Tibial artery (tissue), 4 donors: ENCODE measurements at regions not wholly inside any gene's neighbourhood (a gene's known extent, or its start where the extent isn't known, plus 50 kb on each side); places are given as distances from the start of the nearest gene placed in this dataset.

Experiments
- DNase-seq, 2 donors: peaks; one replicate each; pipeline ENCODE4 v3.0.0-alpha.2; 2019
- H3K27ac ChIP-seq, 2 donors: fragments of 200-600 bp; sonication (generic) in 1 of 2; 1 replicate in 1 of 2; 2 replicates in 1 of 2; pipeline ENCODE4 v1.5.1; 2018 to 2019; ENCODE audit warnings: mild to moderate bottlenecking in 1 of 2
- H3K27me3 ChIP-seq, 2 donors: fragments of 200-600 bp; sonication (generic) in 1 of 2; one replicate each; pipeline versions ENCODE4 v1.5.1 to v1.6.0; 2016 to 2019
- H3K36me3 ChIP-seq, 3 donors: fragments of 200-600 bp; sonication (generic) in 2 of 3; one replicate each; pipeline ENCODE4 v1.5.1; 2016 to 2019; ENCODE audit warnings: mild to moderate bottlenecking in 2 of 3
- H3K4me1 ChIP-seq, 4 donors: fragments of 200-600 bp; sonication (generic) in 2 of 4; 1 replicate in 3 of 4; 2 replicates in 1 of 4; pipeline ENCODE4 v1.5.1; 2016 to 2019
- H3K4me3 ChIP-seq, 2 donors: fragments of 200-600 bp; sonication (generic) in 1 of 2; 1 replicate in 1 of 2; 2 replicates in 1 of 2; pipeline ENCODE4 v1.5.1; 2018 to 2019; ENCODE audit warnings: mild to moderate bottlenecking in 2 of 2
- H3K9me3 ChIP-seq, 3 donors: fragments of 200-600 bp; sonication (generic) in 1 of 3; one replicate each; pipeline ENCODE4 v1.5.1; 2016 to 2019
- intact Hi-C: fragments of 100-400 bp; cut with DNase I; formaldehyde crosslinking; loops from one replicate; pipeline ENCODE4 v1.15.0; 2023; ENCODE audit warnings: low total_unique reads
- TF ChIP-seq, protein P1 (sequence below), 2 experiments: fragments of 200-600 bp in 1 of 2; fragments of 450-650 bp in 1 of 2; IDR thresholded peaks; one replicate each; pipeline ENCODE4 v1.5.1; 2017 to 2019; ENCODE audit warnings: antibody characterized with exemption in 2 of 2, mild to moderate bottlenecking in 1 of 2, moderate library complexity in 1 of 2

DNA sequence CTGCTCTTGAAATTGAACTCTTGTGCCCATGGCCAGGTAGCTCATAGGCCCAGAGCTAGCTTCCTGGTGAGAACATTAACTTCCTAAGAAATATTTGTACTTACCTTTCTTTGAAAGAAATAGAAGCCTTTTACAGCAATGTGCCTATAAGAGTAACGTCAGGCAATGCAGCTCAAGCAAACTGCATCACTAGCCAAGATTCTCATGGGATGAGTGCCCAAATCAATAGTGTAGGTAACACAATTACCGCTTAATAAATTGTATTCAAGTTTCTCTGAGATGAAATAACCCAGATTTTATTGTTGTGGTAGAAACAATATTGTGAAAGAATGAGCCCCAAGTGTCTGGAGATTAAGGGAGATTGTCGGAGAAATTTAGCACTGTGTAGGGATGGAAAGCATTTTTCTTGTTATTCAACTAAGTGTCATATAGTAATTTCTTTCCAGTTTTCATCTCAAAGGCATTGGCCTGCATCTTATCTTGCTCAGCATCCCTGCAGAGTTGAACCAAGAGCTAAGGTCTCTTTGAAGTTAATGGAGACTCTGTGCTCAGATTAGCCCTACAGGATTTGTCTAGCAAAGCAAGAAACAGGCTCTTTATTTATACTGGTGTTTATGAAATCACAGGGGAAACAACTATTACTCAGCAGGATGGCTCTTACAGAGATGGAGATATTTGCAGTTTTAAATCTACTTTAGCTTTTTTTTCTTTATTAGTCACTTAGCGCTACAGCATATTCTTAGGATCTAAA lies 321.0 kb upstream of the PDGFD start:
- TF ChIP-seq, protein P1, sequence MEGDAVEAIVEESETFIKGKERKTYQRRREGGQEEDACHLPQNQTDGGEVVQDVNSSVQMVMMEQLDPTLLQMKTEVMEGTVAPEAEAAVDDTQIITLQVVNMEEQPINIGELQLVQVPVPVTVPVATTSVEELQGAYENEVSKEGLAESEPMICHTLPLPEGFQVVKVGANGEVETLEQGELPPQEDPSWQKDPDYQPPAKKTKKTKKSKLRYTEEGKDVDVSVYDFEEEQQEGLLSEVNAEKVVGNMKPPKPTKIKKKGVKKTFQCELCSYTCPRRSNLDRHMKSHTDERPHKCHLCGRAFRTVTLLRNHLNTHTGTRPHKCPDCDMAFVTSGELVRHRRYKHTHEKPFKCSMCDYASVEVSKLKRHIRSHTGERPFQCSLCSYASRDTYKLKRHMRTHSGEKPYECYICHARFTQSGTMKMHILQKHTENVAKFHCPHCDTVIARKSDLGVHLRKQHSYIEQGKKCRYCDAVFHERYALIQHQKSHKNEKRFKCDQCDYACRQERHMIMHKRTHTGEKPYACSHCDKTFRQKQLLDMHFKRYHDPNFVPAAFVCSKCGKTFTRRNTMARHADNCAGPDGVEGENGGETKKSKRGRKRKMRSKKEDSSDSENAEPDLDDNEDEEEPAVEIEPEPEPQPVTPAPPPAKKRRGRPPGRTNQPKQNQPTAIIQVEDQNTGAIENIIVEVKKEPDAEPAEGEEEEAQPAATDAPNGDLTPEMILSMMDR (IDR thresholded peaks at IDR 0.05): no peak
- no peak for DNase-seq
- no peak overlapping the region for H3K4me3 ChIP-seq

DNA sequence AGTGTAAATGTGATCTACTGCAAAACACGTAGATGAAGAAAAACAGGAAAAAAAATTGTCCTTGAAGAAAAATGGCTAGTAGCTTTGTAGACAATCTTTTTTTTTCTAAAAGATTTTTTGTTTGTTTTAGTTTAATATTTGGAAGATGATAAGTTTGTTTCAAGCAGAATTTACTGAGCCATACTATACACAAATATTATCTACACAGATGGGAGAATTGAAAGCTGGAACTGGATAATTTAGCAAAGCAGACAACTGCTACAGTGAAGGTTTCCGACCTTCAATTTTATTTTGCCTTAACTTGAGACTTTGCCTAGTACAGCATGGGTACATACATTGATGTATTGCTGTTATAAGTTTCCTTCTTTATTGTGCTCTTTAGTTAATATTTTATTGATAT lies 313.0 kb upstream of the PDGFD start:
- intact Hi-C loops: no loop called here
- no peaks in the 10 kb centered on the region for H3K9me3 ChIP-seq
- H3K27ac ChIP-seq: no peak overlapping the region
- no peaks in the 10 kb centered on the region for H3K36me3 ChIP-seq
- no peaks in the 10 kb centered on the region for H3K27me3 ChIP-seq
- DNase-seq: no peak
- no peak overlapping the region for H3K4me3 ChIP-seq
- TF ChIP-seq, protein P1 (IDR thresholded peaks at IDR 0.05): no peak
- H3K4me1 ChIP-seq: no peaks in the 10 kb centered on the region

More for the DNA sequence above, 321.0 kb upstream of the PDGFD start:
- Histone ChIP-seq H3K27ac (no peak overlapping the region), H3K36me3 (no peaks in the 10 kb centered on the region), H3K27me3 (no peaks in the 10 kb centered on the region), H3K4me1 (no peaks in the 10 kb centered on the region), H3K9me3 (peaks cover 0 to 7% (median 6%) of the 10 kb centered on the region in 3 donors)
- intact Hi-C loops: no loop called here

DNA sequence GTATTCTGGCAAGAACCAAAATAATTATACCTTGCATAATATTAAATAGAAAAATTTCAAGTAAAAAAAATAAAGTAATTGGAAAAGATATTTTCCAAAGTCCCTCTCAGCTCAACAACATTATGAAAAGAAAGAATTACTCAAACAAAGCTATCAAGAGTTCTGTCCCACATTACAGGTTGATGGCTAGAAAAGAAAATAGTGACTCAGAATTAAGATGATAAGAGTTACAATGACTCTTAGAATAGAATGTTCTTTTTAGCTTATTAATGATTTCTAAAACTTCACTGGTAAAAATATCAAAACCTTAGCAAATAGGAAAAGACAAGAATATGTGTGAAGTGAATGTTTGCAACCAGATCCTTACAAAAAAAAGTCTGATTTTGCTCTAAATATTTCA lies 312.5 kb upstream of the PDGFD start:
- DNase-seq: no peak
- no peaks in the 10 kb centered on the region for H3K9me3 ChIP-seq
- no peak overlapping the region for H3K4me3 ChIP-seq
- intact Hi-C loops: no loop called here
- H3K27ac ChIP-seq: no peak overlapping the region
- TF ChIP-seq, protein P1 (IDR thresholded peaks at IDR 0.05): no peak
- no peaks in the 10 kb centered on the region for H3K36me3 ChIP-seq
- no peaks in the 10 kb centered on the region for H3K4me1 ChIP-seq
- no peaks in the 10 kb centered on the region for H3K27me3 ChIP-seq

DNA sequence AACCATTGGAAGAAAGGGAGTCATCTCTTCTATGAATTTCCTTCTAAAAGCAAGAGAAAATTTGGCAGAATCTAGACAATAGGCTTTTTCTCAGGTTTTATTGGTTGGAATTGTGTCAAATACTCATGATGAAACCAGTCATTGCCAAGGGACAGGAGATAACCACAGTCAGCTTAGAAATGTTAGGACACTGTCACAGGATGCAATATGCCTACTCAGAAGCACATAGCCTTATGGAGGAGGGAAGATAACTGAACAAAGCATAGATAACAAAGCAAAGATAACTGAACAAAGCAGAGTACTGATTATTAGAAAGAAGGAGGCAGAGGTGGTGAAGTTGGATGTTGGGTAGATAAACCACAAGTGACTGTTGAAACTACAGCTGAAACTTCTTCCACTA lies 303.5 kb upstream of the PDGFD start:
- Histone ChIP-seq H3K4me3 (no peak overlapping the region), H3K9me3 (no peaks in the 10 kb centered on the region), H3K36me3 (no peaks in the 10 kb centered on the region), H3K27ac (no peak overlapping the region), H3K4me1 (no peaks in the 10 kb centered on the region), H3K27me3 (no peaks in the 10 kb centered on the region)
- intact Hi-C loops: no loop called here
- no peak for DNase-seq
- TF ChIP-seq, protein P1 (IDR thresholded peaks at IDR 0.05): no peak

DNA sequence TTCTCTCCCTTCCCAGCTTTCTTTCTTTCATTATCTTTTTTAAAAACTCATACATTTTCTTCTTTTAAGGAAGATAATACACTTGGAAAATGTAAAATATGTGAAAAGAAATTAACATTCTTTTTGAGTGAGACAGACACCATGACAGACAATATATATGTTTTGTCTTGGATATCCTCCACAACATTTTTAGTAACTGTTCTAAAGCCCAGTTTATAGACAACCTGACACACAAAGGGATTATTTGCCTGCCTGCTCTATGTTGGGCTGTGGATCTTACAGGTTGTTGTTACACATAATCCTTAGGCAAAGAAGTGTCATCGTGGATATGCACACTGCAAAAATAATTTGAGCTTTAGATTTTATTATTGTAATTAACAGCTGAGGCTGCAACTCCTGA lies 301.4 kb upstream of the PDGFD start:
- Histone ChIP-seq H3K4me3 (no peak overlapping the region), H3K36me3 (no peaks in the 10 kb centered on the region), H3K4me1 (no peaks in the 10 kb centered on the region), H3K27ac (no peak overlapping the region), H3K27me3 (no peaks in the 10 kb centered on the region), H3K9me3 (no peaks in the 10 kb centered on the region)
- intact Hi-C loops: no loop called here
- TF ChIP-seq, protein P1 (IDR thresholded peaks at IDR 0.05): no peak
- DNase-seq: no peak
